ENCODE measurements at regions not wholly inside any gene's neighbourhood (a gene's known extent, or its start where the extent isn't known, plus 50 kb on each side); places are given as distances from the start of the nearest gene placed in this dataset.

DNA sequence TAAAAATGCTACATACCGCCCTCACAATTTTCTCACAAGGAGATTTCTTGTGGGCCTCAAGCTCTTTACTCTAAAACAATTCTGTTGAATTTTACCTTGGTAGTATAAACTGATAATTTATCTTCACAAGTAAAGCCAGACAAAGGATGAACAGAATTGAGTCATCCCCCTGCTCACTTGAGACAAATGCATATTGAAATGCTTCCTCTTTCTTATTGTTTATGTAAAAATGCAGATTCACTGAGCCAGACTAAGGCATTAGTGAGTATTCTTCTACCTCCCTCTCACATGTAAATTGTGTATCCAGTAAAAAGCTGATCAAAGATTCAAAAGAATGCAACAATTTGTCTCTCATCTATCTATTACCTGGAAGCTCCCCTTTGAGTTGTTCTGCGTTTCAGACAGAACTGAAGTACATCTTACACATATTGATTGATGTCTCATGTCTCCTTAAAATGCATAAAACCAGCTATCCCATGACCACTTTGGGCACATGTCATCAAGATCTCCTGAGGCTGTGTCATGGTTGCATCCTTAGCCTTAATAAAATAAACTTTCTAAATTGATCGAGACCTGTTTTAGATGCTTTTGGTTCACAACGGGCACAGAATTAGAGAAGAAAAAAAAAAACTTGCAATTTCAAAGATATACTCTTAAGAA is 743.1 kb upstream of the B3GALT2 start:
- H2AFZ ChIP-seq (ENCODE audit: low read length): no peak overlapping the region
- TF ChIP-seq, protein P1, sequence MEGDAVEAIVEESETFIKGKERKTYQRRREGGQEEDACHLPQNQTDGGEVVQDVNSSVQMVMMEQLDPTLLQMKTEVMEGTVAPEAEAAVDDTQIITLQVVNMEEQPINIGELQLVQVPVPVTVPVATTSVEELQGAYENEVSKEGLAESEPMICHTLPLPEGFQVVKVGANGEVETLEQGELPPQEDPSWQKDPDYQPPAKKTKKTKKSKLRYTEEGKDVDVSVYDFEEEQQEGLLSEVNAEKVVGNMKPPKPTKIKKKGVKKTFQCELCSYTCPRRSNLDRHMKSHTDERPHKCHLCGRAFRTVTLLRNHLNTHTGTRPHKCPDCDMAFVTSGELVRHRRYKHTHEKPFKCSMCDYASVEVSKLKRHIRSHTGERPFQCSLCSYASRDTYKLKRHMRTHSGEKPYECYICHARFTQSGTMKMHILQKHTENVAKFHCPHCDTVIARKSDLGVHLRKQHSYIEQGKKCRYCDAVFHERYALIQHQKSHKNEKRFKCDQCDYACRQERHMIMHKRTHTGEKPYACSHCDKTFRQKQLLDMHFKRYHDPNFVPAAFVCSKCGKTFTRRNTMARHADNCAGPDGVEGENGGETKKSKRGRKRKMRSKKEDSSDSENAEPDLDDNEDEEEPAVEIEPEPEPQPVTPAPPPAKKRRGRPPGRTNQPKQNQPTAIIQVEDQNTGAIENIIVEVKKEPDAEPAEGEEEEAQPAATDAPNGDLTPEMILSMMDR (conservative IDR thresholded peaks at IDR 0.05; ENCODE audit: low read length): no peak
- no peak for TF ChIP-seq EZH2phosphoT487 (IDR thresholded peaks at IDR 0.05; ENCODE audit: borderline replicate concordance)
- no peaks in the 10 kb centered on the region for H3K79me2 ChIP-seq (ENCODE audit: insufficient read depth, low read length)
- H3K9ac ChIP-seq (ENCODE audit: low read depth, low read length, poor library complexity, severe bottlenecking): no peak overlapping the region
- no peaks in the 10 kb centered on the region for H3K36me3 ChIP-seq (ENCODE audit: insufficient read depth, low read length)
- no peaks in the 10 kb centered on the region for H4K20me1 ChIP-seq (ENCODE audit: insufficient read depth, low read length, poor library complexity, severe bottlenecking)
- no peaks in the 10 kb centered on the region for H3K9me2 ChIP-seq (replicated peaks; ENCODE audit: low read depth, low read length)
- no peak overlapping the region for H3K4me3 ChIP-seq (ENCODE audit: low read length, poor library complexity, severe bottlenecking)
- peaks cover 2% of the 10 kb centered on the region; the same call in 1 of the 2 replicates for H3K9me3 ChIP-seq (ENCODE audit: insufficient read depth, low read depth, low read length)
- H3K27me3 ChIP-seq (ENCODE audit: insufficient read depth, low read length, poor library complexity, severe bottlenecking): no peaks in the 10 kb centered on the region
- no peaks in the 10 kb centered on the region for H3F3A ChIP-seq (ENCODE audit: low read depth)
- H3K4me2 ChIP-seq (ENCODE audit: low read depth, low read length, poor library complexity, severe bottlenecking): no peak overlapping the region
- H3K4me1 ChIP-seq (ENCODE audit: insufficient read depth, low read length, poor library complexity, severe bottlenecking): no peaks in the 10 kb centered on the region

DNA sequence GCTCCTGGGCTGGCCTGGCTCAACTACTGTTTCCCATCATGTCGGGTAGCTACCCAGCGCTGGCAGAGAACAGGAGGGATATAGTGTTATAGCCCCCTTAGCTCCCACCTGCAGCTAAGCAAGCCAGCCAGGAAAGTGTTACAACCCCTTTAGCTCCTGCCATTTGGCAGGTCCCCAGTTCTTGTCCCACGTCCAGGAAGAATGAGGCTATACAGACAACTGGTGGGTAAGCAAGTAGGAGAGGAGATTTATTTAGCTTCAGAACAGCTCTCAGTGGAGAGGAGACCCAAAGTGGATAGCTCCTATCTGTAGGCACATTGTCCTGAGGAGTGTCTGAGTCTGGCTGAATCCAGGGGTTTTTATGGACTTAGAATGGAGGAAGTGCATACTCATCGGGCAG is 741.1 kb upstream of the B3GALT2 start:
- no peaks in the 10 kb centered on the region for H3K4me1 ChIP-seq (ENCODE audit: insufficient read depth, low read length, poor library complexity, severe bottlenecking)
- H3K9me2 ChIP-seq (replicated peaks; ENCODE audit: low read depth, low read length): no peaks in the 10 kb centered on the region
- H3F3A ChIP-seq (ENCODE audit: low read depth): no peaks in the 10 kb centered on the region
- H3K79me2 ChIP-seq (ENCODE audit: insufficient read depth, low read length): no peaks in the 10 kb centered on the region
- H3K4me2 ChIP-seq (ENCODE audit: low read depth, low read length, poor library complexity, severe bottlenecking): no peak overlapping the region
- H4K20me1 ChIP-seq (ENCODE audit: insufficient read depth, low read length, poor library complexity, severe bottlenecking): no peaks in the 10 kb centered on the region
- no peak overlapping the region for H2AFZ ChIP-seq (ENCODE audit: low read length)
- TF ChIP-seq EZH2phosphoT487 (IDR thresholded peaks at IDR 0.05; ENCODE audit: borderline replicate concordance): no peak
- TF ChIP-seq, protein P1 (conservative IDR thresholded peaks at IDR 0.05; ENCODE audit: low read length): no peak
- H3K9ac ChIP-seq (ENCODE audit: low read depth, low read length, poor library complexity, severe bottlenecking): no peak overlapping the region
- no peaks in the 10 kb centered on the region for H3K36me3 ChIP-seq (ENCODE audit: insufficient read depth, low read length)
- no peak overlapping the region for H3K4me3 ChIP-seq (ENCODE audit: low read length, poor library complexity, severe bottlenecking)
- H3K9me3 ChIP-seq (ENCODE audit: insufficient read depth, low read depth, low read length): peaks cover 2% of the 10 kb centered on the region; the same call in 1 of the 2 replicates
- H3K27me3 ChIP-seq (ENCODE audit: insufficient read depth, low read length, poor library complexity, severe bottlenecking): no peaks in the 10 kb centered on the region

DNA sequence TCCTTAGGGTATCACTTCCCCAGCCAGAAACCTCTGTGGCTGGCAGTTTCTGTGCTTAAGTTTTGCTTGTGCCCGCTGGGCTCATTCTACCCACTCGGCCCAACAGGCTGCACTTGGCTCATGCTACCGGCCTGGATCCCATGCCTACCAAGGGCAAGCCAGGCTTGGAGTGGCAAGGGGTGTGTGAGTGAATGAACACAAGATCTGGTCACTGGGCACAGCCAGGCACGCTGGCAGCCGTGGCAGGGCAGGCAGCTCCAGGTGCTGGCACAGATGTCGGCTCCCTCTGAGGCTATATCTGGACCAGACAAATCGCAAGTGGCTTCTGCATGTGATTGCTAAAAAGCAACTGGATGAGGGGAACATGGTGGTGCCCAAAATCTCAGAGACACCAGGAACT is 740.5 kb upstream of the B3GALT2 start:
- no peaks in the 10 kb centered on the region for H3K27me3 ChIP-seq (ENCODE audit: insufficient read depth, low read length, poor library complexity, severe bottlenecking)
- H3K4me3 ChIP-seq (ENCODE audit: low read length, poor library complexity, severe bottlenecking): no peak overlapping the region
- no peaks in the 10 kb centered on the region for H3K79me2 ChIP-seq (ENCODE audit: insufficient read depth, low read length)
- no peaks in the 10 kb centered on the region for H3K9me2 ChIP-seq (replicated peaks; ENCODE audit: low read depth, low read length)
- no peaks in the 10 kb centered on the region for H3K4me1 ChIP-seq (ENCODE audit: insufficient read depth, low read length, poor library complexity, severe bottlenecking)
- no peaks in the 10 kb centered on the region for H4K20me1 ChIP-seq (ENCODE audit: insufficient read depth, low read length, poor library complexity, severe bottlenecking)
- peaks cover 2% of the 10 kb centered on the region; the same call in 1 of the 2 replicates for H3K9me3 ChIP-seq (ENCODE audit: insufficient read depth, low read depth, low read length)
- no peak overlapping the region for H3K4me2 ChIP-seq (ENCODE audit: low read depth, low read length, poor library complexity, severe bottlenecking)
- H2AFZ ChIP-seq (ENCODE audit: low read length): no peak overlapping the region
- no peaks in the 10 kb centered on the region for H3F3A ChIP-seq (ENCODE audit: low read depth)
- H3K9ac ChIP-seq (ENCODE audit: low read depth, low read length, poor library complexity, severe bottlenecking): no peak overlapping the region
- no peaks in the 10 kb centered on the region for H3K36me3 ChIP-seq (ENCODE audit: insufficient read depth, low read length)
- TF ChIP-seq EZH2phosphoT487 (IDR thresholded peaks at IDR 0.05; ENCODE audit: borderline replicate concordance): no peak

DNA sequence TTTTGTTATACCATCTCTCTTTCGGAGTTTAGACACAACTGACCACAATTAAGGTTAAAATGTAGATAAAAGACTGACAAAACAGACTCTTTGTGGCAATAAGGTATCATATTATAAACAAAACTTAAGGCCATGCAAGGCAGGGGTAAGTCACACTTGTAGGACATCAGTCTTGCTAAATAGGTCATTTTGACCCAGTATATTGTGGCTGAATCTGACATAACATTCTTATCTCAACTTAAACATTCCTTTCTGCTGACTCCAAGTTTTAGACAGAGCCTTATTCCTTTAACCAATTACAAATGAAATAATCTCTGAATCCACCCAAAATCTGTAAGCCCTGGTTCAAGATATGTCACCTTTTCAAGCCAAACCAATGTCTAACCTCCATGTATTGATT is 733.4 kb upstream of the B3GALT2 start:
- H3F3A ChIP-seq (ENCODE audit: low read depth): no peaks in the 10 kb centered on the region
- no peaks in the 10 kb centered on the region for H3K79me2 ChIP-seq (ENCODE audit: insufficient read depth, low read length)
- H3K27me3 ChIP-seq (ENCODE audit: insufficient read depth, low read length, poor library complexity, severe bottlenecking): no peaks in the 10 kb centered on the region
- H3K9ac ChIP-seq (ENCODE audit: low read depth, low read length, poor library complexity, severe bottlenecking): no peak overlapping the region
- H3K4me1 ChIP-seq (ENCODE audit: insufficient read depth, low read length, poor library complexity, severe bottlenecking): no peaks in the 10 kb centered on the region
- no peaks in the 10 kb centered on the region for H3K9me2 ChIP-seq (replicated peaks; ENCODE audit: low read depth, low read length)
- H2AFZ ChIP-seq (ENCODE audit: low read length): no peak overlapping the region
- no peak for TF ChIP-seq EZH2phosphoT487 (IDR thresholded peaks at IDR 0.05; ENCODE audit: borderline replicate concordance)
- TF ChIP-seq, protein P1 (conservative IDR thresholded peaks at IDR 0.05; ENCODE audit: low read length): no peak
- H4K20me1 ChIP-seq (ENCODE audit: insufficient read depth, low read length, poor library complexity, severe bottlenecking): no peaks in the 10 kb centered on the region
- H3K36me3 ChIP-seq (ENCODE audit: insufficient read depth, low read length): no peaks in the 10 kb centered on the region
- H3K4me3 ChIP-seq (ENCODE audit: low read length, poor library complexity, severe bottlenecking): no peak overlapping the region
- no peaks in the 10 kb centered on the region for H3K9me3 ChIP-seq (ENCODE audit: insufficient read depth, low read depth, low read length)
- H3K4me2 ChIP-seq (ENCODE audit: low read depth, low read length, poor library complexity, severe bottlenecking): no peak overlapping the region

Measured in Loucy (cell line).